ENCODE measurements at regions not wholly inside any gene's neighbourhood (a gene's known extent, or its start where the extent isn't known, plus 50 kb on each side); places are given as distances from the start of the nearest gene placed in this dataset.
"Not testable (repeated sequence)": the region's sequence is repeated elsewhere in the genome, so short reads cannot be mapped to it uniquely, and the experiment has no call there.

- no peak for TF ChIP-seq CTCF (IDR thresholded peaks at IDR 0.05; ENCODE audit: control extremely low read depth in 1 of 3, insufficient read depth in 1 of 3, low read depth in 1 of 3, low read length in 3 of 3)
These were observed 122.3 kb upstream of the ANKRD30A start (continued) for GRCh38 chr10:37003126-37003525.

GRCh38 chr10:36995806-36996205 lies 129.6 kb upstream of the ANKRD30A start:
- H3K4me3 ChIP-seq (ENCODE audit: extremely low read depth in 1 of 4, insufficient read depth in 2 of 4, low read depth in 3 of 4, low read length in 4 of 4); H3K23me2 ChIP-seq (ENCODE audit: low read depth, low read length); H3K27me3 ChIP-seq (replicated peaks in 1 of 4; ENCODE audit: control insufficient read depth in 3 of 4, extremely low read depth in 1 of 4, insufficient read depth in 3 of 4, low read length in 3 of 4); H4K5ac ChIP-seq (ENCODE audit: insufficient read length, low read depth, low read length); H3K79me1 ChIP-seq (ENCODE audit: low read depth, low read length); H3K27ac ChIP-seq (ENCODE audit: low read depth, low read length); H3K9ac ChIP-seq (replicated peaks in 1 of 4; ENCODE audit: extremely low read depth in 1 of 4, low read depth in 3 of 4, low read length in 3 of 4); H2AK5ac ChIP-seq (ENCODE audit: low read depth, low read length); H4K91ac ChIP-seq (replicated peaks; ENCODE audit: insufficient read length, low read length); H3K4me1 ChIP-seq (replicated peaks in 1 of 4; ENCODE audit: control insufficient read depth in 3 of 4, insufficient read depth in 4 of 4, low read length in 3 of 4); H3K56ac ChIP-seq (replicated peaks; ENCODE audit: insufficient read length, low read depth, low read length); H2BK20ac ChIP-seq (ENCODE audit: low read length); CTCF ChIA-PET (ENCODE audit: partially characterized antibody); H2BK12ac ChIP-seq (ENCODE audit: low read depth, low read length); H2AFZ ChIP-seq (ENCODE audit: low read length); DNase-seq (ENCODE audit: low read depth in 1 of 2, low spot score in 2 of 2); H4K20me1 ChIP-seq (replicated peaks in 1 of 2; ENCODE audit: control insufficient read depth in 1 of 2, insufficient read depth in 2 of 2, low read length in 2 of 2); H3K4ac ChIP-seq (replicated peaks; ENCODE audit: insufficient read length, low read depth, low read length); H3K23ac ChIP-seq (ENCODE audit: insufficient read length); H4K8ac ChIP-seq (ENCODE audit: extremely low read depth, insufficient read depth, low read length); FAIRE-seq; H2BK15ac ChIP-seq (ENCODE audit: low read length); H3K18ac ChIP-seq (ENCODE audit: extremely low read depth, low read length); H3K79me2 ChIP-seq (ENCODE audit: control insufficient read depth in 1 of 2, insufficient read depth in 2 of 2, low read length in 2 of 2); H3K4me2 ChIP-seq (ENCODE audit: insufficient read depth in 1 of 2, low read depth in 2 of 2, low read length in 2 of 2); H3K36me3 ChIP-seq (ENCODE audit: control insufficient read depth in 2 of 4, insufficient read depth in 4 of 4, low read length in 3 of 4); H3K14ac ChIP-seq (ENCODE audit: insufficient read length); POLR2A ChIA-PET (ENCODE audit: partially characterized antibody); H2BK120ac ChIP-seq (replicated peaks; ENCODE audit: low read depth, low read length); H2BK5ac ChIP-seq (ENCODE audit: low read depth, low read length): not testable (repeated sequence)
- peaks cover 55 to 58% of the 10 kb centered on the region in 2 experiments for H3K9me3 ChIP-seq (ENCODE audit: insufficient read depth in 2 of 2, low read depth in 1 of 2, low read length in 1 of 2)
- WGBS, 2 experiments (ENCODE audit: extremely low coverage in 1 of 2, insufficient coverage in 1 of 2, insufficient read length in 1 of 2, insufficient replicate concordance in 2 of 2, low coverage in 1 of 2, low lambda C conversion rate in 2 of 2, missing lambda C conversion rate in 1 of 2) = 90% methylated on average over 7 of the region's 14 CpGs; no CpG with 5 or more reads in 1 of the 2 experiments
